Stimulated activated CD8-positive, alpha-beta memory T cell treated with anti-CD3 and anti-CD28 coated beads, Interleukin-7, amount 100 ng/mL, for 1 hour (primary cell): ENCODE measurements at regions not wholly inside any gene's neighbourhood (a gene's known extent, or its start where the extent isn't known, plus 50 kb on each side); places are given as distances from the start of the nearest gene placed in this dataset.

Experiments used
- DNase-seq, 2 donors: peaks; one replicate each; pipeline ENCODE4 v3.0.0-alpha.2; 2020; ENCODE audit warnings: low read depth in 2 of 2

- no peak for DNase-seq
These were observed 49.9 kb upstream of the TAB2 start for GRCh38 chr6:149267513-149268043.
